ENCODE measurements at regions not wholly inside any gene's neighbourhood (a gene's known extent, or its start where the extent isn't known, plus 50 kb on each side); places are given as distances from the start of the nearest gene placed in this dataset.

DNA sequence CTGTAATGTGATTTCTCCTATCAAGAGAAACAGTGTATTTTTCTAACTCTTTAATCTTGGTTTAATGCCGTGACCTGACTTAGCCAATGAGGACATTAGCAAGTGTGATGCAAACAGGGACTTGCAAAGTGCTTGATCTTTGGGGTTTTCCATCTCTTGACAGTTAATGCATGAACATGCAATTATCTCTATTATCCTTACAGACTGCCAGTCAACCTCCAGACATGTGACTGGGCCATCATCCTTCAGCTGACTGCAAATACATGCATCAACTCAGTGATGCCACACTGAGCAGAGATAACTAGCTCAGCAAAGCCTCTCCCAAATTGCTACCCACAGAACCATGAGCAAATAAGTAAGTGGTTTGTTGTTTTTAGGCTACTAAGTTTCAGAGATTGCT is 409.6 kb downstream of the GPAM start (continued):
- TF ChIP-seq YY1 (IDR thresholded peaks at IDR 0.05; ENCODE audit: low read depth, low read length): no peak
- no peak for TF ChIP-seq KDM5A (IDR thresholded peaks at IDR 0.05; ENCODE audit: low read length)

Data from H1 (cell line).